Ovary (tissue), 7 donors: ENCODE measurements at regions not wholly inside any gene's neighbourhood (a gene's known extent, or its start where the extent isn't known, plus 50 kb on each side); places are given as distances from the start of the nearest gene placed in this dataset.

Experiments used
- DNase-seq, 5 donors: peaks; one replicate each; pipeline ENCODE4 v3.0.0-alpha.2; 2019 to 2020
- H3K27ac ChIP-seq, 2 donors: fragments of 200-600 bp; one replicate each; pipeline versions ENCODE4 v1.5.1 to v1.8.0; 2019 to 2022
- H3K27me3 ChIP-seq: fragments of 200-600 bp; one replicate; pipeline ENCODE4 v1.8.0; 2022
- H3K36me3 ChIP-seq: fragments of 200-600 bp; sonication (generic); one replicate; pipeline ENCODE4 v1.5.1; 2019
- H3K4me1 ChIP-seq: one replicate; pipeline ENCODE4 v1.8.1; 2013; ENCODE audit warnings: mild to moderate bottlenecking, moderate library complexity; ENCODE audit not compliant: insufficient read depth
- H3K4me3 ChIP-seq: fragments of 200-600 bp; sonication (generic); one replicate; pipeline ENCODE4 v1.5.1; 2017
- H3K9me3 ChIP-seq, 2 donors: fragments of 200-600 bp in 1 of 2; sonication (generic) in 1 of 2; one replicate each; pipeline versions ENCODE4 v1.5.1 to v1.8.1; 2013 to 2019; ENCODE audit warnings: mild to moderate bottlenecking in 1 of 2, moderate library complexity in 1 of 2
- CTCF ChIP-seq, 3 donors: fragments of 450-650 bp in 2 of 3; fragments of 200-600 bp in 1 of 3; IDR thresholded peaks; one replicate each; pipeline versions ENCODE4 v1.5.1 to v1.8.0; 2016 to 2022; ENCODE audit warnings: antibody characterized with exemption in 3 of 3, mild to moderate bottlenecking in 1 of 3
- EP300 ChIP-seq: sonication (generic); formaldehyde crosslinking; IDR thresholded peaks from one replicate; pipeline ENCODE4 v1.6.1; 2017; ENCODE audit warnings: antibody characterized with exemption
- POLR2A ChIP-seq: fragments of 450-650 bp; IDR thresholded peaks from one replicate; pipeline ENCODE4 v1.6.1; 2017; ENCODE audit warnings: antibody characterized with exemption, mild to moderate bottlenecking, moderate library complexity
- WGBS, 3 donors: extraction: QIAGEN DNeasy Blood & Tissue Kit in 1 of 3; methylation state at CpG; one replicate each; pipeline versions ENCODE4 v1.1.5 to v1.1.7; 2013 to 2017; 5-methylcytosine and 5-hydroxymethylcytosine counted together
- intact Hi-C, 4 donors: fragments of 100-400 bp; cut with DNase I; formaldehyde crosslinking; loops; one replicate each; pipeline versions ENCODE4 v1.11.0 to v1.15.1; 2022 to 2023
- donor health status: DM: no; HTN: no; CAD: no; lungs with moderate emphysema.
- donor health status: DM: no; HTN: no; CAD: no.
- donor health status: Bipolar disorder and iron deficiency.
- donor health status: DM: no; HTN: no; CAD: no.
- donor health status: DM: yes; HTN: yes; CAD: no.

- no peaks in the 10 kb centered on the region for H3K27me3 ChIP-seq
- TF ChIP-seq EP300 (no peak), CTCF (IDR thresholded peaks at IDR 0.05) (no peak), POLR2A (no peak)
- no peaks in the 10 kb centered on the region for H3K36me3 ChIP-seq
- WGBS, 3 donors, result 91 to 97% (median 96%) methylated on average over 1 of the region's 1 CpG
- H3K27ac ChIP-seq, result no peak overlapping the region
- H3K4me3 ChIP-seq, result no peak overlapping the region
- H3K9me3 ChIP-seq, result no peaks in the 10 kb centered on the region
- DNase-seq, result no peak
- H3K4me1 ChIP-seq, result no peaks in the 10 kb centered on the region
- intact Hi-C loops, result no loop called here
These were observed 167.2 kb downstream of the FSCB start for GRCh38 chr14:44339862-44340261.

GRCh38 chr14:44339231-44339630, 167.9 kb downstream of the FSCB start:
- intact Hi-C loops, result no loop called here
- Histone ChIP-seq H3K4me3 (no peak overlapping the region), H3K9me3 (no peaks in the 10 kb centered on the region), H3K27me3 (no peaks in the 10 kb centered on the region), H3K4me1 (no peaks in the 10 kb centered on the region), H3K27ac (no peak overlapping the region), H3K36me3 (no peaks in the 10 kb centered on the region)
- TF ChIP-seq EP300 (no peak), CTCF (IDR thresholded peaks at IDR 0.05) (no peak), POLR2A (no peak)
- no peak for DNase-seq

DNA sequence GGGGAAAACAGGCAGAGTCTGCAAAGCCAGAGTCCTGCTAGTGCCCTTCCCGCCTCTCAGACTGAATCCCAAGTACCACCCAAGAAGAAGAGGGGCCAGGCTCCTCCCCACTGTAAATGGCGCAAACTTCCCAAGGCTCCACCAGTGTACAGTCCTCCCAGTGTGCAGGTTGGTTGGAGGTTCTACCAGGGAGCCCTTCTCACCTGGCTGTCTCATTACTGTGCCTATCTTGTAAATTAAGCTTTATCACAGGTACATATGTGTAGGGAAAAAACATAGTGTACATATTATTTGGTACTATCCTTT, 189.7 kb downstream of the FSCB start:
- intact Hi-C loops, result no loop called here
- 93 to 98% (median 94%) methylated on average over 2 of the region's 2 CpGs for WGBS, 3 donors
- Histone ChIP-seq H3K36me3 (no peaks in the 10 kb centered on the region), H3K4me1 (no peaks in the 10 kb centered on the region), H3K4me3 (no peak overlapping the region), H3K27ac (no peak overlapping the region), H3K27me3 (no peaks in the 10 kb centered on the region), H3K9me3 (peaks cover 0 to 3% of the 10 kb centered on the region in 2 donors)
- TF ChIP-seq CTCF (IDR thresholded peaks at IDR 0.05) (no peak), POLR2A (no peak), EP300 (no peak)
- DNase-seq, result no peak

GRCh38 chr14:44316647-44317440, 190.2 kb downstream of the FSCB start:
- no peak overlapping the region for H3K27ac ChIP-seq
- H3K4me3 ChIP-seq, result no peak overlapping the region
- WGBS, 3 donors, result 33 to 48% (median 37%) methylated on average over 7 of the region's 7 CpGs
- no peaks in the 10 kb centered on the region for H3K36me3 ChIP-seq
- no peak for DNase-seq
- TF ChIP-seq POLR2A (no peak), CTCF (IDR thresholded peaks at IDR 0.05) (no peak), EP300 (no peak)
- no peaks in the 10 kb centered on the region for H3K4me1 ChIP-seq
- no peaks in the 10 kb centered on the region for H3K27me3 ChIP-seq
- H3K9me3 ChIP-seq, result peaks cover 0 to 3% of the 10 kb centered on the region in 2 donors
- intact Hi-C loops, result no loop called here
